OCI-LY7 (cell line): ENCODE measurements at regions not wholly inside any gene's neighbourhood (a gene's known extent, or its start where the extent isn't known, plus 50 kb on each side); places are given as distances from the start of the nearest gene placed in this dataset.

ENCODE experiments used
- BruUV-seq: library from RNA; stranded (reverse); fragments of 400-500 nt; replicated peaks from 2 replicates; lab custom pipeline; 2021; lab: Mats Ljungman, UMichigan
- CTCF ChIA-PET: fragments of 300-600 bp; sonication (Branson Sonifier 250); formaldehyde crosslinking; loops from one replicate; lab custom pipeline; 2022; ENCODE audit warnings: antibody characterized with exemption; ENCODE audit not compliant: unreplicated experiment; lab: Charles Lee
- POLR2A ChIA-PET: fragments of 300-600 bp; sonication (Branson Sonifier 250); formaldehyde crosslinking; loops from one replicate; lab custom pipeline; 2022; ENCODE audit warnings: antibody characterized with exemption; lab: Charles Lee
- DNase-seq: peaks from one replicate; pipeline ENCODE4 v3.0.0-alpha.2; 2015; ENCODE audit warnings: low spot score
- H2AFZ ChIP-seq: fragments of 200-600 bp; sonication (generic), shearing (Covaris generic); 2 replicates; pipeline ENCODE4 v1.6.1; 2014; ENCODE audit warnings: mild to moderate bottlenecking, antibody characterized with exemption, low read length, moderate library complexity
- H3K27ac ChIP-seq: fragments of 200-600 bp; sonication (generic); 2 replicates; pipeline ENCODE4 v1.5.1; 2014; ENCODE audit warnings: mixed run types, low read depth, mild to moderate bottlenecking, moderate library complexity, low read length, inconsistent platforms; ENCODE audit not compliant: poor library complexity, severe bottlenecking
- H3K36me3 ChIP-seq: fragments of 200-600 bp; sonication (generic); 2 replicates; pipeline ENCODE4 v1.6.1; 2014; ENCODE audit warnings: mild to moderate bottlenecking, antibody characterized with exemption, low read length, moderate library complexity, mixed read lengths; ENCODE audit not compliant: insufficient read depth
- H3K4me1 ChIP-seq: fragments of 200-600 bp; sonication (generic); 2 replicates; pipeline ENCODE4 v1.5.1; 2014; ENCODE audit warnings: mild to moderate bottlenecking, low read length; ENCODE audit not compliant: insufficient read depth, poor library complexity, severe bottlenecking
- H3K4me2 ChIP-seq: fragments of 200-600 bp; sonication (generic); 2 replicates; pipeline ENCODE4 v1.6.1; 2014; ENCODE audit warnings: mild to moderate bottlenecking, low read length
- H3K4me3 ChIP-seq: fragments of 200-600 bp; sonication (generic); 2 replicates; pipeline ENCODE4 v1.5.1; 2014; ENCODE audit warnings: mild to moderate bottlenecking, low read depth, low read length; ENCODE audit not compliant: poor library complexity, severe bottlenecking
- H3K79me2 ChIP-seq: fragments of 200-600 bp; sonication (generic); 2 replicates; pipeline ENCODE4 v1.6.1; 2016; ENCODE audit warnings: low read depth, mild to moderate bottlenecking, low read length, moderate library complexity, mixed read lengths; ENCODE audit not compliant: insufficient read depth
- H3K9me2 ChIP-seq: fragments of 200-600 bp; sonication (generic); 2 replicates; pipeline ENCODE4 v1.6.1; 2016; ENCODE audit warnings: mild to moderate bottlenecking, low read length, mixed read lengths; ENCODE audit not compliant: insufficient read depth
- H3K9me3 ChIP-seq: fragments of 200-600 bp; sonication (generic); 2 replicates; pipeline ENCODE4 v1.6.1; 2014; ENCODE audit warnings: mild to moderate bottlenecking, mixed run types, low read length, mixed read lengths
- H4K20me1 ChIP-seq: fragments of 200-600 bp; sonication (generic); 2 replicates; pipeline ENCODE4 v1.6.1; 2014; ENCODE audit warnings: mild to moderate bottlenecking, antibody characterized with exemption, low read length, moderate library complexity, mixed read lengths; ENCODE audit not compliant: insufficient read depth
- CTCF ChIP-seq: fragments of 200-600 bp; sonication (generic); conservative IDR thresholded peaks from 2 replicates; pipeline ENCODE4 v1.5.1; 2014; ENCODE audit warnings: mild to moderate bottlenecking, antibody characterized with exemption, low read length, moderate library complexity, mixed read lengths
- EZH2phosphoT487 ChIP-seq: fragments of 200-600 bp; sonication (generic); IDR thresholded peaks from 2 replicates; pipeline ENCODE4 v1.6.1; 2018; ENCODE audit warnings: low read depth, borderline replicate concordance, mild to moderate bottlenecking, mixed run types, antibody characterized with exemption, low read length, moderate library complexity, mixed read lengths
- intact Hi-C: fragments of 100-400 bp; cut with micrococcal nuclease; formaldehyde crosslinking; loops from one replicate; pipeline ENCODE4 v1.10.0; 2022; ENCODE audit not compliant: unreplicated experiment

- TF ChIP-seq CTCF (no peak), EZH2phosphoT487 (no peak)
- Histone ChIP-seq H3K36me3 (no peaks in the 10 kb centered on the region), H3K9me2 (no peaks in the 10 kb centered on the region), H4K20me1 (no peaks in the 10 kb centered on the region), H3K27ac (no peak overlapping the region), H2AFZ (no peak overlapping the region), H3K4me2 (no peak overlapping the region), H3K79me2 (no peaks in the 10 kb centered on the region), H3K9me3 (no peaks in the 10 kb centered on the region; the same call in 1 of the 2 replicates), H3K4me1 (no peaks in the 10 kb centered on the region), H3K4me3 (no peak overlapping the region)
- BruUV-seq: no TSS peak
- ChIA-PET CTCF (no interaction called here), POLR2A (no interaction called here)
- intact Hi-C loops: no loop called here
- DNase-seq: no peak
These were observed 1494.9 kb upstream of the LRRTM3 start for GRCh38 chr10:65430979-65431378.

- no TSS peak for BruUV-seq
- POLR2A ChIA-PET: interaction anchor here (1.0 kb wide), 1 partner anchor 15 kb away, joined by 3 read pairs; no protein-coding TSS in a partner anchor
- CTCF ChIA-PET: no interaction called here
- Histone ChIP-seq H3K9me3 (no peaks in the 10 kb centered on the region), H2AFZ (no peak overlapping the region), H3K36me3 (no peaks in the 10 kb centered on the region), H4K20me1 (no peaks in the 10 kb centered on the region), H3K79me2 (no peaks in the 10 kb centered on the region), H3K4me3 (no peak overlapping the region), H3K27ac (no peak overlapping the region), H3K9me2 (no peaks in the 10 kb centered on the region), H3K4me2 (no peak overlapping the region), H3K4me1 (no peaks in the 10 kb centered on the region)
- intact Hi-C loops: no loop called here
- no peak for DNase-seq
- no peak for TF ChIP-seq CTCF
- no peak for TF ChIP-seq EZH2phosphoT487
These were observed 1454.8 kb upstream of the LRRTM3 start for GRCh38 chr10:65470986-65471385.

- Histone ChIP-seq H3K4me3 (no peak overlapping the region), H3K9me2 (no peaks in the 10 kb centered on the region), H3K79me2 (no peaks in the 10 kb centered on the region), H3K4me1 (no peaks in the 10 kb centered on the region), H3K36me3 (no peaks in the 10 kb centered on the region), H2AFZ (no peak overlapping the region), H3K4me2 (no peak overlapping the region), H4K20me1 (no peaks in the 10 kb centered on the region), H3K9me3 (no peaks in the 10 kb centered on the region), H3K27ac (no peak overlapping the region)
- DNase-seq: no peak
- ChIA-PET POLR2A (interaction anchor here (0.6 to 1.0 kb wide), 3 partner anchors 11 to 1163 kb away, joined by 3 to 6 read pairs (median 3); no protein-coding TSS in a partner anchor), CTCF (no interaction called here)
- TF ChIP-seq EZH2phosphoT487 (no peak), CTCF (no peak)
- no TSS peak for BruUV-seq
- intact Hi-C loops: no loop called here
These were observed 1443.0 kb upstream of the LRRTM3 start for GRCh38 chr10:65482848-65483247.
